GM10266 (cell line): ENCODE measurements at regions not wholly inside any gene's neighbourhood (a gene's known extent, or its start where the extent isn't known, plus 50 kb on each side); places are given as distances from the start of the nearest gene placed in this dataset.

Experiments used
- DNase-seq: peaks from one replicate; pipeline ENCODE4 v3.0.0; 2012; ENCODE audit errors: extremely low spot score
- CTCF ChIP-seq: IDR thresholded peaks from 2 replicates; pipeline ENCODE4 v1.5.1; 2012; ENCODE audit warnings: mild to moderate bottlenecking, low read depth; ENCODE audit not compliant: control insufficient read depth, insufficient read depth; ENCODE audit errors: missing control alignments

- no peak for TF ChIP-seq CTCF
These were observed 53.4 kb upstream of the RGS18 start for GRCh38 chr1:192104852-192105251.

GRCh38 chr1:192108161-192108560, 50.1 kb upstream of the RGS18 start:
- no peak for DNase-seq

More at GRCh38 chr1:192104852-192105251, 53.4 kb upstream of the RGS18 start:
- no peak for DNase-seq

More at GRCh38 chr1:192108161-192108560, 50.1 kb upstream of the RGS18 start:
- no peak for TF ChIP-seq CTCF
